ENCODE measurements at regions not wholly inside any gene's neighbourhood (a gene's known extent, or its start where the extent isn't known, plus 50 kb on each side); places are given as distances from the start of the nearest gene placed in this dataset.

GRCh38 chr2:23007631-23008235 lies 377.2 kb upstream of the KLHL29 start:
- peak in 1 of 2 donors; percentile 79 for DNase-seq (ENCODE audit: extremely low spot score in 2 of 2)
- intact Hi-C loops (cut with DNase I): no loop called here
- Histone ChIP-seq H3K27me3 (no peaks in the 10 kb centered on the region), H3K4me3 (no peak overlapping the region), H3K27ac (no peak overlapping the region), H3K4me1 (peaks cover 17% of the 10 kb centered on the region), H3K9me3 (no peaks in the 10 kb centered on the region), H3K36me3 (no peaks in the 10 kb centered on the region)
- TF ChIP-seq POLR2AphosphoS5 (IDR thresholded peaks at IDR 0.05; ENCODE audit: insufficient read depth in 1 of 2, low read depth in 1 of 2) (no peak), CTCF (IDR thresholded peaks at IDR 0.05) (no peak), POLR2A (IDR thresholded peaks at IDR 0.05) (no peak)

GRCh38 chr2:23008440-23008839 lies 376.5 kb upstream of the KLHL29 start:
- H3K4me1 ChIP-seq: peaks cover 17% of the 10 kb centered on the region
- H3K4me3 ChIP-seq: no peak overlapping the region
- no peak for DNase-seq (ENCODE audit: extremely low spot score in 2 of 2)
- intact Hi-C loops (cut with DNase I): no loop called here
- no peak for TF ChIP-seq POLR2AphosphoS5 (IDR thresholded peaks at IDR 0.05; ENCODE audit: insufficient read depth in 1 of 2, low read depth in 1 of 2)
- no peak for TF ChIP-seq POLR2A (IDR thresholded peaks at IDR 0.05)
- no peak for TF ChIP-seq CTCF (IDR thresholded peaks at IDR 0.05)
- H3K27ac ChIP-seq: no peak overlapping the region
- H3K9me3 ChIP-seq: no peaks in the 10 kb centered on the region
- no peaks in the 10 kb centered on the region for H3K36me3 ChIP-seq
- H3K27me3 ChIP-seq: no peaks in the 10 kb centered on the region

- Histone ChIP-seq H3K4me1 (peaks cover 17% of the 10 kb centered on the region), H3K9me3 (no peaks in the 10 kb centered on the region), H3K36me3 (no peaks in the 10 kb centered on the region), H3K4me3 (no peak overlapping the region), H3K27me3 (no peaks in the 10 kb centered on the region), H3K27ac (no peak overlapping the region)
- intact Hi-C loops (cut with DNase I): no loop called here
- TF ChIP-seq POLR2A (IDR thresholded peaks at IDR 0.05): no peak
- TF ChIP-seq CTCF (IDR thresholded peaks at IDR 0.05): no peak
- TF ChIP-seq POLR2AphosphoS5 (IDR thresholded peaks at IDR 0.05; ENCODE audit: insufficient read depth in 1 of 2, low read depth in 1 of 2): no peak
- DNase-seq (ENCODE audit: extremely low spot score in 2 of 2): peak in 1 of 2 donors; percentile 78
These were observed 376.0 kb upstream of the KLHL29 start for GRCh38 chr2:23008951-23009350.

GRCh38 chr2:23009545-23010149 lies 375.3 kb upstream of the KLHL29 start:
- DNase-seq (ENCODE audit: extremely low spot score in 2 of 2): peak in 1 of 2 donors; percentile 85
- no peaks in the 10 kb centered on the region for H3K36me3 ChIP-seq
- H3K4me3 ChIP-seq: no peak overlapping the region
- H3K27me3 ChIP-seq: no peaks in the 10 kb centered on the region
- no peaks in the 10 kb centered on the region for H3K9me3 ChIP-seq
- intact Hi-C loops (cut with DNase I): no loop called here
- TF ChIP-seq POLR2A (IDR thresholded peaks at IDR 0.05) (no peak), POLR2AphosphoS5 (IDR thresholded peaks at IDR 0.05; ENCODE audit: insufficient read depth in 1 of 2, low read depth in 1 of 2) (no peak)
- no peak overlapping the region for H3K27ac ChIP-seq
- peaks cover 17% of the 10 kb centered on the region for H3K4me1 ChIP-seq

- no peak for DNase-seq (ENCODE audit: extremely low spot score in 2 of 2)
- Histone ChIP-seq H3K27me3 (no peaks in the 10 kb centered on the region), H3K27ac (no peak overlapping the region), H3K9me3 (no peaks in the 10 kb centered on the region), H3K4me1 (peaks cover 17% of the 10 kb centered on the region), H3K4me3 (no peak overlapping the region), H3K36me3 (no peaks in the 10 kb centered on the region)
- intact Hi-C loops (cut with DNase I): no loop called here
- TF ChIP-seq POLR2AphosphoS5 (IDR thresholded peaks at IDR 0.05; ENCODE audit: insufficient read depth in 1 of 2, low read depth in 1 of 2) (no peak), POLR2A (IDR thresholded peaks at IDR 0.05) (no peak), CTCF (IDR thresholded peaks at IDR 0.05) (no peak)
These were observed 372.5 kb upstream of the KLHL29 start for GRCh38 chr2:23012499-23012898.

All from vagina (tissue), 2 donors.